ENCODE measurements at regions not wholly inside any gene's neighbourhood (a gene's known extent, or its start where the extent isn't known, plus 50 kb on each side); places are given as distances from the start of the nearest gene placed in this dataset.

GRCh38 chr9:3716415-3716814 is 190.6 kb upstream of the RFX3 start:
- TF ChIP-seq CTCF (conservative IDR thresholded peaks at IDR 0.05), result no peak
- TF ChIP-seq ZFX (IDR thresholded peaks at IDR 0.05), result no peak
